Endothelial cell (in vitro differentiated cells): ENCODE measurements at regions not wholly inside any gene's neighbourhood (a gene's known extent, or its start where the extent isn't known, plus 50 kb on each side); places are given as distances from the start of the nearest gene placed in this dataset.

ENCODE experiments used
- DNase-seq: peaks from one replicate; pipeline ENCODE4 v3.0.0; 2021; ENCODE audit warnings: low spot score
- H3K27ac Mint-ChIP-seq: one replicate; pipeline ENCODE4 v1.8.0; 2021; ENCODE audit warnings: mixed read lengths, inconsistent platforms; ENCODE audit not compliant: unreplicated experiment
- H3K27me3 Mint-ChIP-seq: one replicate; pipeline ENCODE4 v1.8.0; 2021; ENCODE audit warnings: mild to moderate bottlenecking, moderate library complexity, mixed read lengths, inconsistent platforms; ENCODE audit not compliant: unreplicated experiment
- H3K36me3 Mint-ChIP-seq: one replicate; pipeline ENCODE4 v1.8.0; 2021; ENCODE audit warnings: mild to moderate bottlenecking, low read depth, mixed read lengths, inconsistent platforms; ENCODE audit not compliant: unreplicated experiment
- H3K4me1 Mint-ChIP-seq: one replicate; pipeline ENCODE4 v1.8.0; 2021; ENCODE audit warnings: mild to moderate bottlenecking, mixed read lengths, inconsistent platforms; ENCODE audit not compliant: unreplicated experiment
- H3K4me3 Mint-ChIP-seq: one replicate; pipeline ENCODE4 v1.8.0; 2021; ENCODE audit warnings: mild to moderate bottlenecking, mixed read lengths, inconsistent platforms; ENCODE audit not compliant: unreplicated experiment
- H3K9me3 Mint-ChIP-seq: one replicate; pipeline ENCODE4 v1.8.0; 2021; ENCODE audit warnings: mixed read lengths, inconsistent platforms; ENCODE audit not compliant: unreplicated experiment
- CTCF ChIP-seq: fragments of 200-600 bp; sonication (generic); IDR thresholded peaks from one replicate; pipeline ENCODE4 v1.5.0; 2021; ENCODE audit warnings: antibody characterized with exemption; ENCODE audit not compliant: unreplicated experiment

GRCh38 chr1:221810406-221810805 is 68.5 kb upstream of the DUSP10 start:
- no peak for DNase-seq
- H3K36me3 Mint-ChIP-seq: no peaks in the 10 kb centered on the region
- H3K27ac Mint-ChIP-seq: no peak overlapping the region
- H3K4me1 Mint-ChIP-seq: peaks cover 4% of the 10 kb centered on the region
- TF ChIP-seq CTCF: no peak
- H3K27me3 Mint-ChIP-seq: peaks cover 4% of the 10 kb centered on the region
- no peak overlapping the region for H3K4me3 Mint-ChIP-seq
- no peaks in the 10 kb centered on the region for H3K9me3 Mint-ChIP-seq

- Mint-ChIP-seq H3K9me3 (no peaks in the 10 kb centered on the region), H3K27ac (no peak overlapping the region), H3K27me3 (peaks cover 4% of the 10 kb centered on the region), H3K4me1 (no peaks in the 10 kb centered on the region), H3K36me3 (no peaks in the 10 kb centered on the region), H3K4me3 (no peak overlapping the region)
- DNase-seq: no peak
- no peak for TF ChIP-seq CTCF
Measured at GRCh38 chr1:221809091-221810029, 67.5 kb upstream of the DUSP10 start.

GRCh38 chr1:221806984-221807383 is 65.1 kb upstream of the DUSP10 start:
- no peaks in the 10 kb centered on the region for H3K4me1 Mint-ChIP-seq
- peaks cover 2% of the 10 kb centered on the region for H3K27me3 Mint-ChIP-seq

GRCh38 chr1:221806236-221806635 is 64.3 kb upstream of the DUSP10 start:
- TF ChIP-seq CTCF: no peak
- peaks cover 2% of the 10 kb centered on the region for H3K27me3 Mint-ChIP-seq

More at GRCh38 chr1:221806984-221807383, 65.1 kb upstream of the DUSP10 start:
- H3K27ac Mint-ChIP-seq: no peak overlapping the region
- no peak for DNase-seq
- H3K36me3 Mint-ChIP-seq: no peaks in the 10 kb centered on the region
- no peaks in the 10 kb centered on the region for H3K9me3 Mint-ChIP-seq
- H3K4me3 Mint-ChIP-seq: no peak overlapping the region
- no peak for TF ChIP-seq CTCF

GRCh38 chr1:221805121-221805520 is 63.2 kb upstream of the DUSP10 start:
- no peak for DNase-seq
- Mint-ChIP-seq H3K27me3 (peaks cover 2% of the 10 kb centered on the region), H3K4me1 (no peaks in the 10 kb centered on the region), H3K27ac (no peak overlapping the region), H3K9me3 (no peaks in the 10 kb centered on the region), H3K4me3 (no peak overlapping the region), H3K36me3 (no peaks in the 10 kb centered on the region)
- no peak for TF ChIP-seq CTCF

More at GRCh38 chr1:221806236-221806635, 64.3 kb upstream of the DUSP10 start:
- Mint-ChIP-seq H3K27ac (no peak overlapping the region), H3K36me3 (no peaks in the 10 kb centered on the region), H3K4me1 (no peaks in the 10 kb centered on the region), H3K4me3 (no peak overlapping the region), H3K9me3 (no peaks in the 10 kb centered on the region)
- DNase-seq: no peak
